Keratinocyte (primary cell): ENCODE measurements at regions not wholly inside any gene's neighbourhood (a gene's known extent, or its start where the extent isn't known, plus 50 kb on each side); places are given as distances from the start of the nearest gene placed in this dataset.

Source experiments
- DNase-seq: peaks from one replicate; pipeline ENCODE4 v3.0.0-alpha.2; 2011; ENCODE audit warnings: low read depth, missing footprints, low spot score
- FAIRE-seq: peaks from 2 replicates; lab custom pipeline; 2011; peaks lifted over from hg19 to GRCh38; lab: Jason Lieb, UNC
- H2AFZ ChIP-seq: 2 replicates; pipeline ENCODE4 v1.6.0; 2012; ENCODE audit warnings: low read length, control low read depth, inconsistent platforms; ENCODE audit not compliant: control insufficient read depth
- H3K27ac ChIP-seq: 2 replicates; pipeline ENCODE4 v1.5.1; 2011; ENCODE audit warnings: low read length; ENCODE audit not compliant: control insufficient read depth, insufficient read depth
- H3K27me3 ChIP-seq: 3 replicates; pipeline ENCODE4 v1.6.0; 2011; ENCODE audit warnings: low read length; ENCODE audit not compliant: control insufficient read depth, insufficient read depth; ENCODE audit errors: extremely low read depth
- H3K36me3 ChIP-seq, 2 experiments: 2 replicates in 1 of 2; 3 replicates in 1 of 2; pipeline ENCODE4 v1.5.1; 2011; ENCODE audit warnings: low read length in 2 of 2, mild to moderate bottlenecking in 1 of 2; ENCODE audit not compliant: control insufficient read depth in 2 of 2, insufficient read depth in 2 of 2; ENCODE audit errors: extremely low read depth in 1 of 2
- H3K4me1 ChIP-seq: 3 replicates; pipeline ENCODE4 v1.5.1; 2011; ENCODE audit warnings: low read length; ENCODE audit not compliant: control insufficient read depth, insufficient read depth; ENCODE audit errors: extremely low read depth
- H3K4me2 ChIP-seq: 3 replicates; pipeline ENCODE4 v1.6.0; 2011; ENCODE audit warnings: low read depth, low read length; ENCODE audit not compliant: control insufficient read depth, insufficient read depth; ENCODE audit errors: extremely low read depth
- H3K4me3 ChIP-seq, 3 experiments: fragments of 200-600 bp in 1 of 3; sonication (generic) in 1 of 3; 2 replicates in 2 of 3; 3 replicates in 1 of 3; pipeline ENCODE4 v1.5.1; 2011 to 2016; ENCODE audit warnings: low read length in 3 of 3, mild to moderate bottlenecking in 3 of 3, control low read depth in 2 of 3, inconsistent platforms in 1 of 3, low read depth in 1 of 3, mixed read lengths in 1 of 3, mixed run types in 1 of 3, moderate library complexity in 1 of 3; ENCODE audit not compliant: control insufficient read depth in 2 of 3, insufficient read depth in 2 of 3; ENCODE audit errors: extremely low read depth in 1 of 3
- H3K79me2 ChIP-seq: 2 replicates; pipeline ENCODE4 v1.6.0; 2012; ENCODE audit warnings: low read length; ENCODE audit not compliant: control insufficient read depth, insufficient read depth
- H3K9ac ChIP-seq: 3 replicates; pipeline ENCODE4 v1.6.0; 2011; ENCODE audit warnings: low read length; ENCODE audit not compliant: control insufficient read depth, insufficient read depth; ENCODE audit errors: extremely low read depth
- H3K9me1 ChIP-seq: 3 replicates; pipeline ENCODE4 v1.6.0; 2011; ENCODE audit warnings: low read length; ENCODE audit not compliant: control insufficient read depth, insufficient read depth; ENCODE audit errors: extremely low read depth
- H3K9me3 ChIP-seq: 2 replicates; pipeline ENCODE4 v1.5.1; 2012; ENCODE audit warnings: low read depth, low read length; ENCODE audit not compliant: control insufficient read depth
- H4K20me1 ChIP-seq: 3 replicates; pipeline ENCODE4 v1.6.0; 2011; ENCODE audit warnings: low read length; ENCODE audit not compliant: control insufficient read depth, insufficient read depth; ENCODE audit errors: extremely low read depth
- EZH2 ChIP-seq: IDR thresholded peaks from one replicate; pipeline ENCODE4 v1.6.1; 2012; ENCODE audit warnings: inconsistent platforms, mild to moderate bottlenecking, low read length, moderate library complexity
- dilution Hi-C: fragments of 300-500 bp; cut with MboI; formaldehyde crosslinking; loops from one replicate; pipeline ENCODE4 v1.7.0; 2020; ENCODE audit warnings: low sequenced_read_pairs; ENCODE audit not compliant: extremely low pct_ligation_motif_present
- TF ChIP-seq, protein P1 (sequence below), 3 experiments: IDR thresholded peaks in 1 of 3; conservative IDR thresholded peaks in 1 of 3; optimal IDR thresholded peaks in 1 of 3; 2 replicates in 2 of 3; 3 replicates in 1 of 3; pipeline versions ENCODE3 to v1.5.1; 2011; ENCODE audit warnings: low read length in 3 of 3, mild to moderate bottlenecking in 3 of 3, moderate library complexity in 2 of 3, control low read depth in 1 of 3, inconsistent platforms in 1 of 3; ENCODE audit not compliant: insufficient read depth in 2 of 3; ENCODE audit errors: extremely low read depth in 1 of 3

DNA sequence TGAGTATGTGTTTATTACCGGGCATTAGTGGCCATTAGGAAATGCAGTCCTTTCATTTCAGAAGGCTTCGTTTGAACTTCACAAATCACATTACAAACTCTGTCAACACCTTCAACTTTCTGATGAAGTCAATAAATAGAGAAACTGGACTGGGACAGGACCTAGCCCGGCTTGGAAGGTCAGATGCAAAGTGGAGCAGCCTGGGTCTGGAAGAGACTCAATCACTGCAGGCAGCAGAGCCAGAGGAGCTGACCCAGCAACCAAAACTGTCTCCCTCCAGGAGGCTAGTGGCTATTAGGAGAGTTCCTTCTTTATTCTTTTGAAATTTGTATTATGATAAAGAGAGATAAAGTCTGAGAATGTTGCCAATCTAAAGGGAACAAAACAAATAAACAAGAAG, 167.2 kb upstream of the SPOPL start:
- no peak for DNase-seq
- dilution Hi-C loops: no loop called here
- H3K4me3 ChIP-seq: no peak overlapping the region
- H3K9me3 ChIP-seq: no peaks in the 10 kb centered on the region
- TF ChIP-seq, protein P1, sequence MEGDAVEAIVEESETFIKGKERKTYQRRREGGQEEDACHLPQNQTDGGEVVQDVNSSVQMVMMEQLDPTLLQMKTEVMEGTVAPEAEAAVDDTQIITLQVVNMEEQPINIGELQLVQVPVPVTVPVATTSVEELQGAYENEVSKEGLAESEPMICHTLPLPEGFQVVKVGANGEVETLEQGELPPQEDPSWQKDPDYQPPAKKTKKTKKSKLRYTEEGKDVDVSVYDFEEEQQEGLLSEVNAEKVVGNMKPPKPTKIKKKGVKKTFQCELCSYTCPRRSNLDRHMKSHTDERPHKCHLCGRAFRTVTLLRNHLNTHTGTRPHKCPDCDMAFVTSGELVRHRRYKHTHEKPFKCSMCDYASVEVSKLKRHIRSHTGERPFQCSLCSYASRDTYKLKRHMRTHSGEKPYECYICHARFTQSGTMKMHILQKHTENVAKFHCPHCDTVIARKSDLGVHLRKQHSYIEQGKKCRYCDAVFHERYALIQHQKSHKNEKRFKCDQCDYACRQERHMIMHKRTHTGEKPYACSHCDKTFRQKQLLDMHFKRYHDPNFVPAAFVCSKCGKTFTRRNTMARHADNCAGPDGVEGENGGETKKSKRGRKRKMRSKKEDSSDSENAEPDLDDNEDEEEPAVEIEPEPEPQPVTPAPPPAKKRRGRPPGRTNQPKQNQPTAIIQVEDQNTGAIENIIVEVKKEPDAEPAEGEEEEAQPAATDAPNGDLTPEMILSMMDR (optimal IDR thresholded peaks at IDR 0.05 in 1 of 3, IDR thresholded peaks at IDR 0.05 in 1 of 3, conservative IDR thresholded peaks at IDR 0.05 in 1 of 3; ENCODE audit: extremely low read depth in 1 of 3, insufficient read depth in 2 of 3, low read length in 3 of 3): no peak
- no peak for TF ChIP-seq EZH2
- no peak overlapping the region for H3K27ac ChIP-seq
- no peak for FAIRE-seq
- no peaks in the 10 kb centered on the region for H3K27me3 ChIP-seq
- H4K20me1 ChIP-seq: no peaks in the 10 kb centered on the region
- no peak overlapping the region for H3K9ac ChIP-seq
- H3K36me3 ChIP-seq: no peaks in the 10 kb centered on the region
- no peaks in the 10 kb centered on the region for H3K4me1 ChIP-seq
- H3K4me2 ChIP-seq: no peak overlapping the region
- no peaks in the 10 kb centered on the region for H3K9me1 ChIP-seq
- H3K79me2 ChIP-seq: no peaks in the 10 kb centered on the region
- H2AFZ ChIP-seq: no peak overlapping the region

DNA sequence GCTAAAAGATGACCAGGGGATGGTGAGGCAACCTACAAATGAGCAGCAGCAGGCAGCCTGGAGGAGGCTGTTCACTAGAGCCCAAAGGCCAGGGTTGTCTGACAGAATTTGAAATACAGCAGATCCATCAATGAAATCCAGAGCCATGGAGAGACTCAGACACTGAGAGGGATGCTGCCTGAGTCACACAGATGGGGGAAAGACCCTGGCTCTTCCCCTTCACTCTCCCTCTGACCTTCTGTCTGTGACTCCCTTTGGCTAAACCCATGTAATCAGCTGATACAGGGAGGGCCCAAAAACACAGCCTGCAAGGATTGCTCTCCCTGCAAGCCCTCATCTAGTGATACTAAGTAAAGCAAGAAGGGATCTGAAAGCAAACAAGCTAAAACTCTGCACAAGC, 166.5 kb upstream of the SPOPL start:
- TF ChIP-seq, protein P1 (optimal IDR thresholded peaks at IDR 0.05 in 1 of 3, IDR thresholded peaks at IDR 0.05 in 1 of 3, conservative IDR thresholded peaks at IDR 0.05 in 1 of 3; ENCODE audit: extremely low read depth in 1 of 3, insufficient read depth in 2 of 3, low read length in 3 of 3): no peak
- no peak for TF ChIP-seq EZH2
- no peak overlapping the region for H2AFZ ChIP-seq

More for the DNA sequence above, 166.5 kb upstream of the SPOPL start:
- Histone ChIP-seq H3K4me2 (no peak overlapping the region), H3K9me3 (no peaks in the 10 kb centered on the region), H3K9me1 (no peaks in the 10 kb centered on the region), H3K4me1 (no peaks in the 10 kb centered on the region), H3K27me3 (no peaks in the 10 kb centered on the region), H3K9ac (no peak overlapping the region), H3K27ac (no peak overlapping the region), H3K79me2 (no peaks in the 10 kb centered on the region), H3K4me3 (no peak overlapping the region), H3K36me3 (no peaks in the 10 kb centered on the region), H4K20me1 (no peaks in the 10 kb centered on the region)
- DNase-seq (no peak), FAIRE-seq (peak; percentile 36)
- dilution Hi-C loops: no loop called here
